H1 (cell line): ENCODE measurements at regions not wholly inside any gene's neighbourhood (a gene's known extent, or its start where the extent isn't known, plus 50 kb on each side); places are given as distances from the start of the nearest gene placed in this dataset.

ENCODE experiments used
- CHD1 ChIP-seq: IDR thresholded peaks from 2 replicates; pipeline ENCODE4 v1.6.1; 2012; ENCODE audit warnings: low read depth, low read length, improper control_type of control experiment
- CTCF ChIP-seq, 3 experiments: IDR thresholded peaks; 1 replicate in 2 of 3; 2 replicates in 1 of 3; pipeline versions ENCODE4 v1.5.1 to v1.6.1; 2011; ENCODE audit warnings: low read length in 3 of 3, mild to moderate bottlenecking in 3 of 3, inconsistent platforms in 2 of 3, low read depth in 1 of 3, moderate library complexity in 1 of 3; ENCODE audit not compliant: insufficient read depth in 1 of 3; ENCODE audit errors: control extremely low read depth in 1 of 3
- EZH2 ChIP-seq: fragments of 200-600 bp; sonication (generic); IDR thresholded peaks from 2 replicates; pipeline ENCODE4 v1.7.1; 2012; ENCODE audit warnings: low read depth, mild to moderate bottlenecking, moderate library complexity, low read length, inconsistent platforms; ENCODE audit not compliant: severe bottlenecking
- JUND ChIP-seq: IDR thresholded peaks from 2 replicates; pipeline ENCODE4 v1.6.1; 2011; ENCODE audit warnings: mild to moderate bottlenecking, improper control_type of control experiment, low read length
- POLR2AphosphoS5 ChIP-seq: IDR thresholded peaks from 2 replicates; pipeline ENCODE4 v1.6.1; 2011; ENCODE audit warnings: low read depth, low read length

GRCh38 chr10:125397608-125398007 lies 237.2 kb upstream of the CTBP2 start:
- no peak for TF ChIP-seq EZH2
- no peak for TF ChIP-seq POLR2AphosphoS5
- no peak for TF ChIP-seq JUND
- no peak for TF ChIP-seq CHD1
- TF ChIP-seq CTCF (IDR thresholded peaks at IDR 0.05; ENCODE audit: control extremely low read depth in 1 of 3, insufficient read depth in 1 of 3, low read depth in 1 of 3, low read length in 3 of 3): no peak
